ENCODE measurements at regions not wholly inside any gene's neighbourhood (a gene's known extent, or its start where the extent isn't known, plus 50 kb on each side); places are given as distances from the start of the nearest gene placed in this dataset.

DNA sequence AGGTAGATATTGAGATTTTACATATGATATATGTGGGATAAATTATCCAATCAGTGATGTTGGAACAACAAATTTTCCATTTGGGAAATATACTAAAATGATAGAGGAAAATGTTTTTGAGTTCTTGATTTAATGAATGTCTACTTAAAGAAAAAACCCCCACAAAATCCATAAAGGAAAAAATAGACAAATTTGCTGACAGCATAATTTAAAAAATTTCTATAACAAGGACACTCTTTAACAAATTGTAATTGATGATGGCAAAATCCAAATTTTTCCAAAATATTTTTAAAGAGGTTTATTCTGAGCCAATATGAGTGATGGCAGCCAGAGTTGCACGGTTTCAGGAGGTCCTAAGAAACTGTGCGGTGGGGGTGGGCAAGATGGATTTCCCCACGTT is 51.9 kb upstream of the RHOU start:
- no peaks in the 10 kb centered on the region for H3K27me3 ChIP-seq (ENCODE audit: control insufficient read depth, insufficient read depth, low read length)
- no peak for ATAC-seq
- no peak overlapping the region for H3K27ac ChIP-seq (ENCODE audit: low read length)
- DNase-seq (ENCODE audit: low read depth, low spot score) = no peak
- no peaks in the 10 kb centered on the region; the same call in 1 of the 2 replicates for H3K4me1 ChIP-seq (ENCODE audit: control insufficient read depth, insufficient read depth, low read length)
- intact Hi-C loops (cut with micrococcal nuclease; ENCODE audit: unreplicated experiment) = no loop called here
- no TSS peak for BruUV-seq (replicated peaks)
- ChIA-PET POLR2A (no interaction called here), CTCF (no interaction called here)
- no peak for TF ChIP-seq SIN3A (IDR thresholded peaks at IDR 0.05; ENCODE audit: borderline replicate concordance, insufficient read depth, low read depth, low read length)
- TF ChIP-seq REST (IDR thresholded peaks at IDR 0.05; ENCODE audit: insufficient read depth in 1 of 2, low read depth in 2 of 2, low read length in 1 of 2) = no peak
- no peak for TF ChIP-seq POLR2AphosphoS5 (IDR thresholded peaks at IDR 0.05; ENCODE audit: low read depth, low read length)
- TF ChIP-seq, protein P1, sequence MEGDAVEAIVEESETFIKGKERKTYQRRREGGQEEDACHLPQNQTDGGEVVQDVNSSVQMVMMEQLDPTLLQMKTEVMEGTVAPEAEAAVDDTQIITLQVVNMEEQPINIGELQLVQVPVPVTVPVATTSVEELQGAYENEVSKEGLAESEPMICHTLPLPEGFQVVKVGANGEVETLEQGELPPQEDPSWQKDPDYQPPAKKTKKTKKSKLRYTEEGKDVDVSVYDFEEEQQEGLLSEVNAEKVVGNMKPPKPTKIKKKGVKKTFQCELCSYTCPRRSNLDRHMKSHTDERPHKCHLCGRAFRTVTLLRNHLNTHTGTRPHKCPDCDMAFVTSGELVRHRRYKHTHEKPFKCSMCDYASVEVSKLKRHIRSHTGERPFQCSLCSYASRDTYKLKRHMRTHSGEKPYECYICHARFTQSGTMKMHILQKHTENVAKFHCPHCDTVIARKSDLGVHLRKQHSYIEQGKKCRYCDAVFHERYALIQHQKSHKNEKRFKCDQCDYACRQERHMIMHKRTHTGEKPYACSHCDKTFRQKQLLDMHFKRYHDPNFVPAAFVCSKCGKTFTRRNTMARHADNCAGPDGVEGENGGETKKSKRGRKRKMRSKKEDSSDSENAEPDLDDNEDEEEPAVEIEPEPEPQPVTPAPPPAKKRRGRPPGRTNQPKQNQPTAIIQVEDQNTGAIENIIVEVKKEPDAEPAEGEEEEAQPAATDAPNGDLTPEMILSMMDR (IDR thresholded peaks at IDR 0.05) = no peak
- TF ChIP-seq TCF7L2 (IDR thresholded peaks at IDR 0.05; ENCODE audit: low read depth, low read length) = no peak
- no peaks in the 10 kb centered on the region for H3K9me3 ChIP-seq (ENCODE audit: control insufficient read depth, insufficient read depth, low read depth, low read length)
- H3K4me3 ChIP-seq (ENCODE audit: low read depth in 2 of 2, low read length in 2 of 2) = no peak overlapping the region
- in situ Hi-C loops (cut with HindIII; ENCODE audit: low pct_unique_long_range_greater_than_20kb, low sequenced_read_pairs) = no loop called here
- no peaks in the 10 kb centered on the region for H3K36me3 ChIP-seq (ENCODE audit: control insufficient read depth, insufficient read depth, low read length)

DNA sequence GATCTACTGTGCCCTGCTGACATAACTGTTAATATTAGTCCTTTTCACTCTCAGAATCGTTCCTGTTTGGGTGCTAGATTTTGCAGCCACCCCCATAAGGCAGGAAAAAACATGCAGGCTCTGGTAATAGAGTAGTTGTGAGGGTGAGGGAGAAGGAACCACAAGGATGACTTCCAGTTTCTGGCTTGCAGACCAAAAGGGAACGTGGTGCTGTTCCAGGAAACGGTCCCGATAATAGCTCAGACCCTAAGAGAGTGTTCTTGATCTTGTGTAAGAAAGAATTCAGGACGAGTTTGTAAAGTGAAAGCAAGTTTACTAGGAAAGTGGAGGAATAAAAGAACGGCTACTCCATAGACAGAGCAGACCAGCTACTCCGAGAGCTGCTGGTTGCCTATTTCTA is 50.7 kb upstream of the RHOU start:
- ChIA-PET CTCF (no interaction called here), POLR2A (no interaction called here)

More for the DNA sequence above, 50.7 kb upstream of the RHOU start:
- TF ChIP-seq POLR2AphosphoS5 (IDR thresholded peaks at IDR 0.05; ENCODE audit: low read depth, low read length) (no peak), SIN3A (IDR thresholded peaks at IDR 0.05; ENCODE audit: borderline replicate concordance, insufficient read depth, low read depth, low read length) (no peak), REST (IDR thresholded peaks at IDR 0.05; ENCODE audit: insufficient read depth in 1 of 2, low read depth in 2 of 2, low read length in 1 of 2) (no peak), TCF7L2 (IDR thresholded peaks at IDR 0.05; ENCODE audit: low read depth, low read length) (no peak)
- TF ChIP-seq, protein P1 (IDR thresholded peaks at IDR 0.05) = no peak
- no TSS peak for BruUV-seq (replicated peaks)
- no peak for ATAC-seq
- no peak overlapping the region for H3K27ac ChIP-seq (ENCODE audit: low read length)
- no peaks in the 10 kb centered on the region; the same call in 1 of the 2 replicates for H3K4me1 ChIP-seq (ENCODE audit: control insufficient read depth, insufficient read depth, low read length)
- no peak for DNase-seq (ENCODE audit: low read depth, low spot score)
- in situ Hi-C loops (cut with HindIII; ENCODE audit: low pct_unique_long_range_greater_than_20kb, low sequenced_read_pairs) (no loop called here), intact Hi-C loops (cut with micrococcal nuclease; ENCODE audit: unreplicated experiment) (no loop called here)
- H3K9me3 ChIP-seq (ENCODE audit: control insufficient read depth, insufficient read depth, low read depth, low read length) = no peaks in the 10 kb centered on the region
- no peaks in the 10 kb centered on the region for H3K36me3 ChIP-seq (ENCODE audit: control insufficient read depth, insufficient read depth, low read length)
- no peaks in the 10 kb centered on the region for H3K27me3 ChIP-seq (ENCODE audit: control insufficient read depth, insufficient read depth, low read length)
- H3K4me3 ChIP-seq (ENCODE audit: low read depth in 2 of 2, low read length in 2 of 2) = no peak overlapping the region

Data from Panc1 (cell line).